Smooth muscle cell (in vitro differentiated cells): ENCODE measurements at regions not wholly inside any gene's neighbourhood (a gene's known extent, or its start where the extent isn't known, plus 50 kb on each side); places are given as distances from the start of the nearest gene placed in this dataset.

Experiments
- DNase-seq: peaks from one replicate; lab custom pipeline; 2025; ENCODE audit not compliant: unreplicated experiment; lab: John Stamatoyannopoulos, UW
- H2AFZ ChIP-seq: fragments of 200-600 bp; sonication (generic); 2 replicates; pipeline ENCODE4 v1.6.0; 2016; ENCODE audit warnings: antibody characterized with exemption, low read depth, mild to moderate bottlenecking
- H3F3A ChIP-seq: fragments of 200-600 bp; sonication (generic); 2 replicates; pipeline ENCODE4 v1.6.0; 2017; ENCODE audit warnings: antibody characterized with exemption, low read depth
- H3K27ac ChIP-seq: fragments of 200-600 bp; sonication (generic); 2 replicates; pipeline ENCODE4 v1.5.1; 2016; ENCODE audit warnings: low read depth, mild to moderate bottlenecking
- H3K27me3 ChIP-seq: fragments of 200-600 bp; sonication (generic); 2 replicates; pipeline ENCODE4 v1.6.1; 2016; ENCODE audit warnings: low read depth, mild to moderate bottlenecking
- H3K36me3 ChIP-seq: fragments of 200-600 bp; sonication (generic); 2 replicates; pipeline ENCODE4 v1.5.1; 2016; ENCODE audit warnings: low read depth
- H3K4me1 ChIP-seq: fragments of 200-600 bp; sonication (generic); 2 replicates; pipeline ENCODE4 v1.5.1; 2016; ENCODE audit warnings: low read depth
- H3K4me2 ChIP-seq: fragments of 200-600 bp; sonication (generic); 2 replicates; pipeline ENCODE4 v1.6.0; 2016; ENCODE audit warnings: mild to moderate bottlenecking
- H3K4me3 ChIP-seq: fragments of 200-600 bp; sonication (generic); 2 replicates; pipeline ENCODE4 v1.5.1; 2016; ENCODE audit warnings: mild to moderate bottlenecking
- H3K79me2 ChIP-seq: fragments of 200-600 bp; sonication (generic); 2 replicates; pipeline ENCODE4 v1.6.0; 2016; ENCODE audit warnings: low read depth, mild to moderate bottlenecking
- H3K9ac ChIP-seq: fragments of 200-600 bp; sonication (generic); 2 replicates; pipeline ENCODE4 v1.6.0; 2016; ENCODE audit warnings: low read depth
- H3K9me3 ChIP-seq: fragments of 200-600 bp; sonication (generic); replicated peaks from 2 replicates; pipeline ENCODE4 v1.5.1; 2016; ENCODE audit warnings: low read depth
- H4K20me1 ChIP-seq: fragments of 200-600 bp; sonication (generic); 2 replicates; pipeline ENCODE4 v1.6.0; 2016; ENCODE audit warnings: low read depth
- CTCF ChIP-seq: fragments of 200-600 bp; sonication (generic); IDR thresholded peaks from 2 replicates; pipeline ENCODE4 v1.5.1; 2017; ENCODE audit warnings: borderline replicate concordance, mild to moderate bottlenecking, antibody characterized with exemption; ENCODE audit not compliant: insufficient read depth, poor library complexity, severe bottlenecking
- WGBS: methylation state at CpG from one replicate; pipeline ENCODE4 v1.1.7; 2016; ENCODE audit warnings: low lambda C conversion rate; 5-methylcytosine and 5-hydroxymethylcytosine counted together

- no peaks in the 10 kb centered on the region for H3K79me2 ChIP-seq
- no peaks in the 10 kb centered on the region for H3F3A ChIP-seq
- no peaks in the 10 kb centered on the region for H3K9me3 ChIP-seq
- no peak overlapping the region for H3K4me2 ChIP-seq
- no peak for TF ChIP-seq CTCF
- H3K9ac ChIP-seq, result no peak overlapping the region
- no peak overlapping the region for H3K27ac ChIP-seq
- H3K36me3 ChIP-seq, result no peaks in the 10 kb centered on the region
- peaks cover 22% of the 10 kb centered on the region for H3K4me1 ChIP-seq
- no peak overlapping the region for H3K4me3 ChIP-seq
- WGBS, result 91% methylated on average over 7 of the region's 7 CpGs
- H2AFZ ChIP-seq, result no peak overlapping the region
- H4K20me1 ChIP-seq, result no peaks in the 10 kb centered on the region
- no peak for DNase-seq
- no peaks in the 10 kb centered on the region for H3K27me3 ChIP-seq
These were observed 151.8 kb upstream of the HES1 start for GRCh38 chr3:193983846-193984818.

- H4K20me1 ChIP-seq, result no peaks in the 10 kb centered on the region
- H3K27me3 ChIP-seq, result no peaks in the 10 kb centered on the region
- H3K79me2 ChIP-seq, result no peaks in the 10 kb centered on the region
- no peak overlapping the region for H3K9ac ChIP-seq
- no peak for TF ChIP-seq CTCF
- H3K4me2 ChIP-seq, result no peak overlapping the region
- peaks cover 20% of the 10 kb centered on the region for H3K4me1 ChIP-seq
- no peaks in the 10 kb centered on the region for H3K9me3 ChIP-seq
- 88% methylated on average over 6 of the region's 6 CpGs for WGBS
- H3F3A ChIP-seq, result no peaks in the 10 kb centered on the region
- no peak overlapping the region for H3K4me3 ChIP-seq
- DNase-seq, result no peak
- no peak overlapping the region for H3K27ac ChIP-seq
- H2AFZ ChIP-seq, result no peak overlapping the region
- H3K36me3 ChIP-seq, result no peaks in the 10 kb centered on the region
These were observed 151.1 kb upstream of the HES1 start for GRCh38 chr3:193984876-193985275.

- no peak for DNase-seq
- no peaks in the 10 kb centered on the region for H4K20me1 ChIP-seq
- H3K9me3 ChIP-seq, result no peaks in the 10 kb centered on the region
- TF ChIP-seq CTCF, result no peak
- no peaks in the 10 kb centered on the region for H3K79me2 ChIP-seq
- H3K4me1 ChIP-seq, result peaks cover 18% of the 10 kb centered on the region
- H3K36me3 ChIP-seq, result no peaks in the 10 kb centered on the region
- no peak overlapping the region for H3K9ac ChIP-seq
- no peak overlapping the region for H2AFZ ChIP-seq
- peaks cover 7% of the 10 kb centered on the region for H3F3A ChIP-seq
- WGBS, result 55% methylated on average over 5 of the region's 5 CpGs
- H3K27ac ChIP-seq, result no peak overlapping the region
- no peaks in the 10 kb centered on the region for H3K27me3 ChIP-seq
- no peak overlapping the region for H3K4me3 ChIP-seq
- H3K4me2 ChIP-seq, result no peak overlapping the region
These were observed 148.8 kb upstream of the HES1 start for GRCh38 chr3:193987186-193987585.
